ENCODE measurements at regions not wholly inside any gene's neighbourhood (a gene's known extent, or its start where the extent isn't known, plus 50 kb on each side); places are given as distances from the start of the nearest gene placed in this dataset.
A peak's percentile ranks its signal among the peaks of the same experiment; 100 is the strongest.

DNA sequence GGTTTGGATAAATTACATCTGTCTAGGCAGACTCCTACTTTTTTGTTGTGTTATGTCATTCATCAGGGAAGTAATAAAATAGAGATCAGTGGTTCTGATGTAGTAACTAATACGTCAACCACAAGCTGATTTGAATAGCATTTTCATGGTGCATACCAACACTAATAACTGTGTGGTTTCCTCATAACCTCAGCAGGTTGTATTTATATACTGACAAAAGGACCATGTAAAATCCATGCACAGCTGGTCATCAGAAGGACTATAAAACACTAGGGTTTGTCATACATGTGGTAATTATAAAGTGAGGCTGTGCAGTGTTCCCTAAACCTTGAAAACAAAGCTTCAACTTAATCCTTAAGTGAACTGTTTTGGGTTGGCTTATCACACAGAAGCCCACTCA is 216.8 kb upstream of the RBMS3 start:
- no peak for DNase-seq (ENCODE audit: low read depth, low spot score)
- Histone ChIP-seq H3K4me2 (ENCODE audit: control insufficient read depth, insufficient read depth) (no peak overlapping the region), H3K27ac (ENCODE audit: control insufficient read depth, insufficient read depth) (no peak overlapping the region), H3K79me2 (ENCODE audit: control insufficient read depth, insufficient read depth, low read length) (no peaks in the 10 kb centered on the region), H3K27me3 (replicated peaks in 1 of 2; ENCODE audit: control insufficient read depth in 2 of 2, insufficient read depth in 2 of 2, low read length in 1 of 2) (no peaks in the 10 kb centered on the region), H3K9me3 (replicated peaks; ENCODE audit: control insufficient read depth, insufficient read depth, low read length) (no peaks in the 10 kb centered on the region; the same call in 2 of the 3 replicates), H3K4me1 (ENCODE audit: control insufficient read depth, insufficient read depth, low read length) (no peaks in the 10 kb centered on the region), H3K36me3 (ENCODE audit: control insufficient read depth in 2 of 2, insufficient read depth in 2 of 2, low read length in 1 of 2) (no peaks in the 10 kb centered on the region), H3K9ac (ENCODE audit: control insufficient read depth, insufficient read depth, low read length) (no peak overlapping the region), H4K20me1 (ENCODE audit: control insufficient read depth, insufficient read depth) (no peaks in the 10 kb centered on the region), H2AFZ (ENCODE audit: control insufficient read depth, low read depth, low read length) (no peak overlapping the region), H3K4me3 (no peak overlapping the region)
- FAIRE-seq = no peak
- in situ Hi-C loops (cut with MboI) = no loop called here
- RAD21 ChIA-PET (ENCODE audit: unreplicated experiment) = no interaction called here
- no TSS peak for BruUV-seq (replicated peaks)
- SMC1A ChIA-PET (ENCODE audit: uncharacterized antibody, unreplicated experiment) = no interaction called here
- TF ChIP-seq CREM (IDR thresholded peaks at IDR 0.05; ENCODE audit: low read depth) (no peak), IRF4 (IDR thresholded peaks at IDR 0.05; ENCODE audit: low read depth, low read length) (no peak), ZBTB4 (CRISPR knock-in tag; IDR thresholded peaks at IDR 0.05) (no peak), IKZF1 (conservative IDR thresholded peaks at IDR 0.05) (no peak), STAT1 (conservative IDR thresholded peaks at IDR 0.05) (no peak), SRF (IDR thresholded peaks at IDR 0.05; ENCODE audit: low read depth in 2 of 2, low read length in 2 of 2) (no peak), ASH2L (IDR thresholded peaks at IDR 0.05; ENCODE audit: borderline replicate concordance, low read depth) (no peak), MTA3 (IDR thresholded peaks at IDR 0.05; ENCODE audit: borderline replicate concordance, low read length) (no peak)
- 0% methylated on average over 1 of the region's 1 CpG for WGBS (ENCODE audit: insufficient coverage, insufficient replicate concordance, low lambda C conversion rate, missing lambda C conversion rate)
- POLR2A ChIA-PET = no interaction called here
- ATAC-seq = peak; percentile 54
- intact Hi-C loops (cut with micrococcal nuclease; ENCODE audit: unreplicated experiment) = no loop called here
- CTCF ChIA-PET = no interaction called here

All from GM12878 (cell line).